DMS79 treated with DMSO at 0.1 percent for 48 hours (cell line): ENCODE measurements at regions not wholly inside any gene's neighbourhood (a gene's known extent, or its start where the extent isn't known, plus 50 kb on each side); places are given as distances from the start of the nearest gene placed in this dataset.

Experiments used
- DNase-seq: peaks from one replicate; lab custom pipeline; 2025; lab: John Stamatoyannopoulos, UW

DNA sequence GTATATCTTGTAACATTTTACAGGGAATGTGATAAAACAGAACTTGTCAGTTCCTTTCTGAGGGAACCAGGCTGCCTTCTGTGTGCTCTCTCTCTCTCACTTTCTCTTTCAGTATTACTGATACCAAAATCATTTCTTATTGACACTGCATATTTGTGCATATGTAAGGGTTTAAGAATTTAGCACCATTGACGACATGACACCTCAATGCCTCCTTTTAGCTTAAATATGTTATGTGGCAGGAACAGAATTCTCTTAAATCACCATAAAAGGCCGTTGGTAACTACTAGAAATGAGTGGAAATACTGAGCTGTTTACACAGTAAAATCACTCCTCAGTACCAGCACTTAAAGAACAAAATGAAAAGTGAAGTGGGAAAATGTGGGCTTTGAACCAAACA is 457.7 kb upstream of the SYT1 start:
- DNase-seq, result peak; percentile 48

DNA sequence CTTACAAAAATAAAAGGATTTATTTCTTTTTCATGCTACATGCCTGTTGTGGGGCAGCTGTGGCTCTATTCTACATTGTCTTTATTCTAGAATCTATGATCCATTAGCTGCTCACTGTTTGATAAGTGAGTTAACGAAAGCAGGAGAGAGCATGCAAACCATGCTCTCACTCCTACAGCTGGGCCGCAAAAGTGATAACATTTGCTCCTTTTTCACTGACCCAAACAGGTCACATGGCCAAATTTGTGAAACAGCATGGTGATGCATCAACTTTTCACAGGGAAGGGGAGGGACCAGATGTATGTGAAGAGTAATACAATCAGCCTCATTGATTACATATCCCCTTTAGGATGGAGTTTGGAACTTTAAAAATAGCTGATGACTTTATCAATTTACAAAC is 456.9 kb upstream of the SYT1 start:
- DNase-seq, result no peak

DNA sequence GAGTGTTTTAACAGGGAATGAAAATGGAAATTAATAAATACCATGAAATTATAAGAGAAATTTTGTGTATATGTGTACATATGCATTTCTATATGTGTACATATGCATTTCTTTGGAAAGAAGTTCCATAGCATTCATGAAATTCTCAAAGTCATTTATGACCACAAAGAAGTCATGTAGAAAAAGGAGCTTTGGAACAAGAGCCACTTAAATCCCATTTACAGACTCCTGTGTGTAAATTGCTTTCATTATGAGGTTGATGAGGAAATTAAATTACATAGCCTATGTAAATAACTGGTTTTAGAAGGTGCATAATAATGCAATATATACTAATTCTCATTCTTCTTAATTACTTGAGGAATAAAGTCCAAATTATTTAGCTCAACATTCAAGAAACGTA is 450.5 kb upstream of the SYT1 start:
- no peak for DNase-seq

DNA sequence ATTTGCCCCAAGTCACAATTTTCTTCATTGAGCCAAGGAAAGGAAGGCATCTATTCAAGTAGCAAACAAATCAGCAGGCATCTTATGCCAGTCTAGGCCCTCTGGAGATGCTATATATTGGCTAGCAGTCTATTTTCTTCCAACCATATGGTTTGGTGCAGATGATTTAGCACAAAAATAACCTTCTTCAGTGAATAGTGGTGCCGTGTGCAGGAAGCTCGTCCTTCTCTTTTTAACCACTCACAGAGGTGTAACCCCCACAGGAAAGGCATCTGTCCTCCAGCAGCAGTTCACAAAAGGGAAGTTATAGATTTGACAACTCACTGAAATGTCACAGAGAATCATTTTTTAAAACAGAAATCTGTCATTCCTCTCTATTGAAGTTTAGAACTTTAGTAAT is 445.7 kb upstream of the SYT1 start:
- no peak for DNase-seq

DNA sequence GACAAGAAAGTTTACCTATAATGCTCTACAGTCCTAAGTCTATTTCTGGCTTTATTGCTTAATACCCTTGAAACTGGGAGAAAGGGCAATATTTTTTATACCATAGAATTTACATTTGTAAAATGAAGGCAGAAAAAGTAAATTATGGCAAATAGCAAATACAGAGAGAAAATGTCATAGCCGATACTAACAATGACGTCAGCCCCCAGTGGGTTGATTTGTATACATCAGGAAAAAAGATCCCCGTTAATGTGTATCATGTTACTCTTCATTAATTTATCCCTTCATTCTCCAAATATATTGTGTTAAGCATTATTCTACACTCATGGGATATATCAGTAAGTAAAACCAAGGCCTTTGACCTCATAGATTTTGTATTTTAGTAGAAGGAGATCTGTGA is 445.1 kb upstream of the SYT1 start:
- no peak for DNase-seq

DNA sequence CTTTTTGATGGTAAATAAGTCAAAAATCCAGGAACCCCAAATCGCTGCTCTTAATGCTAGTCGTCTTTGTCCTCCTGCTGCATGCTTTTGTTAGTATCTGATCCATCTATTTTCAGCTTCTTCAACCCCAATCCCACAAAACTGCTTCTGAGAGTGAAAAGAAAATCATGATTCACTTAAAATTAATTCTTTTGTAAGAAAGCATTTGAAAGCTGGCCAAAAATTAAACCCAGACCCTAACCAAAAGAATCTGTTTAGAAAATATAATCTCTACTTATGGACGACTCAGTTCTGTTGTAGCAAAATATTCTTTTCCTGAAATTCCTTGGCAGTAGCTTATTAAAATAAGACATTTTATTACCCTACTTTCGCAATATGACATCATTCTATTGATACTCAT is 443.6 kb upstream of the SYT1 start:
- DNase-seq, result no peak

DNA sequence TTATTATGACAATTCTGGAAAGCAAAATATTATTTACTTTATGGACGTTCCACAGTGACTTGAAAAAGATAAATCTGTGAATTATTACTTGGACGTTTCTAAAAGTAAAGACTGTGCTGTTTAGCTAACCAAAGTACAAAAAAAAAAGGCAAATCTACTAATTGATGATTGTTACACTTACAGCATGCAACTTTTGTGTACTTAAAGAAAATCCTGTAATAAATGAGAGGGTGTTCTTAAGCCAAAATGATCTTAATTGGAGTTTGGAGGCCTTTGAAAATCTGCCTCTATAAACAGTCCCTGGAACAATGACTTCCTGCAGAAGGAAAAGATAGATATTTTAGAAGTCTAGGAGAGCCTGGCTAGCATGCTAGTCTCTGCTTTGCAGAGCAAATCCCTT is 434.0 kb upstream of the SYT1 start:
- DNase-seq, result no peak

DNA sequence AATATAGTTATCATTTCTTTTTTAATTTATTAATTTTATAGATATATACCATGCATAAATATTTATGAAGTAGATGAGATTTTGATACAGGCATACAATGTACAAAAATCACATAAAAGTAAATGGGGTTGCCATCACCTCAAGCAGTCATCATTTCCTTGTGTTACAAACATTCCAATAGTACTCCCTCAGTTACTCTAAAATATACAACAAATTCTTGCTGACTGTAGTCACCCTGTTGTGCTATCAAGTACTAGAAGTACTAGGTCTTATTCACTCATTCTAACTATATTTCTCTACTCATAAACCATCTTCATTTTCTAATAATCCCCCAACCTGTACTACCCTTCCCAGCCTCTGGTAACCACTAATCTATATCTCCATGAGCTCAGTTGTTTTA is 432.6 kb upstream of the SYT1 start:
- no peak for DNase-seq

DNA sequence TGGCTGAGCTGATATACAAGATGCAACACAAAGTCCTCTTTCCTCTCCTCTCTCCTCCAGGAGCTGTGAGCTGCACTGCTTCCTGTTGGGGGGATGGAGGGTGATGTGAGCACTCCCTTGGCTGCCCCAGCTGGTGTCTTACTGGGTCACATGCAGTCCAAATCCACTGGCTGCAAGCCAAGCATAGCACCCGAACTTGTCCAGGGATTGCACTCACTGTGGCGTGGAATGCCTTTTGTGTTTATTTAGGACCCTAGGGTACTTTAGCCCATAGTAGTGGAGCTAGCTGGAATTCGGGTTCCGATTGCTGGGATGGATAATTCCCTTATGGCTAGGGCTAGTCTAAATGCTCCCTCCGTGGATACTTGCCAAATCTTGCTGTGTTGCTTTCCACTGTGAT is 424.9 kb upstream of the SYT1 start:
- no peak for DNase-seq

DNA sequence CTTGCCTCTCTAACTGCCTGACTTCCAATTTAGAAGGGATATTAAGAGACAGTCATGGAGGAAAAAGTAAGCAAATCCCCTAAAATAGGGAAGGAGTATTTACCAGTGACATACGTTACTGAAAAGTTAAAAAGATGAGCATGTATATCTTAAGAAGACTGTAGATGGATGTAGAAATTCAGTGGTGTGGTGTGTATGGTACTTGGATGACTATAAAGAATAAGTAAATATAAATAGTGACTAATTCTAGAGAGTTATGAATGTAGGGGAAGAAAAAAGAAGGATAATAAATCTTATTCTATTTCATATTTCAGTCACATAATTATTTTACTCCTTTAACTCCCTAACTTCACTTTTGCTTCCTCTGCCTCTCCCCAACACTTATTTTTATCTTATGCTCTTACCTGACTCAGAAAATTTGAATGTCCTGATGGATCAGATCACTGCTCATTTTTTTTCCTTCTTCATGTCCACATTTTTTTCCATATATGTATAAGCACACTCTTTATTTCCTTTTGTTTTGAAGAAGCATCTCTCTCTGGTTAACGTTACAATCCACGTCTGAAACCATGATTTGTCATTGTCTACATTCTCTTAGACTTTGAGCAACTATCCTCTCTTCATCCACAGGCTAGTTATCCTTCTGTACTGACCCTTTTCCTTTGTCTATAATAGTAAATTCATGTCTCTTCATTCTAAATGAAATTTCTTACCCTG is 422.7 kb upstream of the SYT1 start:
- DNase-seq, result no peak

DNA sequence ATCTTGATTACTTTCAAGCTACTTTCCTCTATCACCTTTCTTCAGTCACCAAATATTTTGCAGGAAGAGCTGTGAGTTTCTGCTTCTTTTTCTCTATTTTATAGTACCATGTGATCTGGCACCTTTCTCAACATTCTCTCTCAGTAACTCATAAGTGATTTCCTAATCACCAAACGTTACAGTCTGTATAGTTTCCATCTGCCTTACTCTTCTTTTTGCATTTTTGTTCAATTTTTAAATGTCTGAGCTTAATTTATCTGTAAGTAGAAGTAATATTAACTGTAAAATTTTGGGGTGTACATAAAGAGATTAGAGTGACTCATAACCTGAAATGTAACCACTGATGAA is 422.1 kb upstream of the SYT1 start:
- no peak for DNase-seq

DNA sequence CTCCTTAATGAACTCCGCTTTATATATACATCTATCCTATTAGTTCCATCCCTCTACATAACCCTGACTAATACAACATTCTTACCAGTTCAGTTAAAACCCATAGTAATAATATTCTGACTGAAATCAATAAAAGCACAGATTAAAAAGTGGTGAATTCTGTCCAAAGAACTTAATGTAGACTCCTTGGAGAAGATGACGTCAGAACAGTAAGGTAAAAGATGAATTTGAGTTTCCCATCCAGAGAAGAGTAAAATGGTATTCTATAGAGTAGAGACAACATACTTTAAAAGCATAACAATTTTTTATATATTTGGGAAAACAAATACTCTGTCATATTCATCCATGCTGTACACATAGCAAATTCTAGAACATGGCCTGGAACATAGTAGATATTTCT is 418.0 kb upstream of the SYT1 start:
- no peak for DNase-seq

DNA sequence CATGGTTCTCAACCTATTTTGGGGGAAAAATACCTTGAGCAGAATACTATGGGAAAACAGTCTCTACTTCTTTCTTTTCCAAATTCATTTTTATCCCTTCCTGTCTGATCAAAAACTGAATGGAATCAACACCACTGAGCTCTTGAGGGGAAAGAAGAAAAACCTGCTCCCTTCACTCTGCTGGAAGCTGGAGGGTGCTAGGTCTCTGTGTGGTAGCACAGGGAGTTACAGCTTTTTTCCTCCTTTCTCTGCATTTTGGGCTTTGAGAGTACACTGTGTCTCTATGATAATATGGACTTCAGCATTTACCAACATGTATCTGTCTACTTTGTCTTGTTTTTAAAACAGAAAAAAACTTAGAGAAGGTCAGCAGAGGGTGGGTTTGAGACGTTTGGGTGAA is 417.2 kb upstream of the SYT1 start:
- no peak for DNase-seq

DNA sequence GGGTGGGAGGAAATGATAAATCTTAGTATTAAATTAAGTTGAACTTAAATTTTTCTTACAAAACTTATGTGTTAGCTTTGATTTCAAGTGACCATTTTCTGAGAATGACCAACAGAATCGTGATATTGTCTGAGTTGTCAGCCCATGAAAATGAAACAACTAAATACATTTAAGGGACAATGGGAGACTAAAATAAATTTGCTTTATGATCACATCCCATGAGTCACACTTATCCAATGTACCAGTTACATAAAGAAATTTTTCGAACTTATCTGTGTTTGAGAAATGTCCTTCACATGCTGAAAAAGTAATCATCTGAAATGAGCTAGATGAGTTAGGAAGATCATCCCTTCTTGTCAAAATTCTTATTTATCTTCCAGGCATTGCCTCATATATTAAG is 415.9 kb upstream of the SYT1 start:
- no peak for DNase-seq

DNA sequence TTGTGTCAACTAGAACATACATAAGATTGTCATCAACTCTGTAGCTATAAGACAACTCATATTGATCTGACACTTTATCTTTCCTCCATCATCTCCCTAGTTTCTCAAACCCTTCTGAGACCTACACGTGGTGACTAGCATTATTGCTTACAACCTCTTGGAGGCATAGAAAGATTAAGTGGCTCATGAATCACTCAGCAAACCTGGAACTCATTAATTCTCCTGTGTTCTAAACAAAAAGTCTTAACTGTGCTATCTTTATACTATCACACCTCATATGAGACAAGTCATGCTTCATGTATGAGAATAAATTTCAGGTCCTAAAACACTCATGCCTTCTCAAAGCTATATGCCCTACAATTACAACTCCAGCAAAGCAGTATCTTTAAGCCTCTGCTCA is 408.6 kb upstream of the SYT1 start:
- DNase-seq, result no peak

DNA sequence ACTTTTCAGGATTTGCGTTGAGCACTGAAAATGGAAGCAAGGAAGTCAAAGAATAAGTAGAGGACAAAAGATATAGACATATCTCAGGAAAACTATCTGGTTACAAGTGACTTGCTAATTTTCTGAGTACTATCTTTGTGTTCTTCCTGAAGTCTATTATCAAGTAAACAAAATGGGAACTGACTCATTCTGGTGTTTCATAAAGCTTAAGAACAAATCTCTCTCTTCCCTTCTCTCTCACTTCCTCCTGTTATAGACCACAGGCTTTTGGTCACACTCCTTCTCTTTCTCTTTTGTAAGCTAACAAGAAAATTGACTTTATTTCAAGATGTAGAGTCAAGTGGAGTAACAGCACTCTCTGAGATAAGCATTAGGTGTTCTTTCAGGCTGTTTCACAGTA is 406.6 kb upstream of the SYT1 start:
- DNase-seq, result no peak

DNA sequence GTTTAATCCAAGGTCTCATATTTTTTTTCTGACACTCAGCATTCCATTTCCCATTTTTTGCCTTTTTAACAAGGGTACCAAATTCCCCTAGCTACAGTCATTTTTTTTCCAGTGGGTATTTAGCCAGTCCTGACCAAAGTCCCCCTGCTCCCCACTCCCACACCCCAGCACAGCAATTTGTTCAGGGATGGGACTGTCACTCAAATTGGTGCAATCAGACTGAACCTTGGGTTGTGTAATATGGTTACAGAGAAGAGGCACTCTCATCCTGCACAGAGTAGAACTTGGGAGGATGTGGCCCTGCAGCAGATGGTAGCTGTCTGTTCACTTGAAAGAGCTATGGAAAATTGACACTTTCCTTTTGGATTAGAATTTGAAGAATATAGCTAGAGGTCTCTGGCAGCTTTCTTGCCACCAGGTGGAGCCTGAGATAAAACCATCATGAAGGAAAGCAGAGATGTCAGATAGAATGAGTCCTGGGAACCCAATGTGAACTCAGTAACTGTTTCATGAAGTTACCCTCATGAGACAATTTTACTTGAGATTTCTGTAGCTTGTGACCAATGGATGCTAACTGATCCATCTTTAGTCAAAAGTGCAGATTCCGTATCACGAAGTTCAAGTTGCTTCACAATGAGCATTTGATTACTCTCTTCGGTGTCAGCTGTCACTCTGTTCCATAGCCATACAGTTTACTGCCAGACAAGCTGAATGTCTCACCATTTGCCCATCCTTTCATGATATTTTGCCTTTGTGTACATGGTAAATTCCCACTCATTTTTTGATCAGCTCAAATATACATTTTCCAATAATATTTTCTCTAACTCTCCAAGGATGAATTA is 394.0 kb upstream of the SYT1 start:
- no peak for DNase-seq

DNA sequence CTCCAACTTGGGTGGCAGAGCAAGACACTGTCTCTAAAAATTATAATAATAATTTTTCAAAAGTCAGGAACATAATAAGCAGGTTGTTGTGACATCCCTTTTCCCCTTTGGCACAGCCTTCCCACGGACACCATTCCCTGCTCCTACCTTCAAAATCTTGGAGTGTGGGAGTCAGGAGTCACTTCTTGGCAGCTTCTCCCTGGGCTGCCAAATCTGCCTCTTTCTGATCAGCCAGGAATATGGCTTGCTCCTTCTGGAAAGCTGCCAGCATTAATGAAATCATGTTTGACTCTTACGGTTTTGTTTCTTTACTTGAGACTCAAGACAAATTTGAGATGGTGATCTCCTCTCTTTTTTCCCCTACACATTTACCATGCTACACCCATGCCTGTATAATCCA is 391.4 kb upstream of the SYT1 start:
- DNase-seq, result peak; percentile 11

DNA sequence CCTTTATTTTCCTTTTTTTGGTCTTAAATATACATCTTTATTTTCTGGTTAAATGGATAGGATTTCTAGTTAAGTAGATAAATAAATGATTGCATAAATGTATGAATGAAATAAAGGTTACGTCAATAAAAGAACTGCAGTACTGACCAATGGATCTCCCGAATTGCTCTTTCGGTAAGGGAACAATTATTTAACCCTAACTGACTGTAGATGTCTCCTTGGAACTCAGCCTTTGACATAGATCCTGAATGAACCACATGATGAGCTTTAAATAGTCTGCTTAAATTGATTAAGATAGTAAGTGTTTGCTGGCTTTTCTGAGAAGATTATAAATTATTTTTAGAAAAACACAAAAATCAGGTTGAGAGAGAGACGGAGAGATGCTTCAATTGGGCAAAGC is 391.0 kb upstream of the SYT1 start:
- DNase-seq, result no peak

DNA sequence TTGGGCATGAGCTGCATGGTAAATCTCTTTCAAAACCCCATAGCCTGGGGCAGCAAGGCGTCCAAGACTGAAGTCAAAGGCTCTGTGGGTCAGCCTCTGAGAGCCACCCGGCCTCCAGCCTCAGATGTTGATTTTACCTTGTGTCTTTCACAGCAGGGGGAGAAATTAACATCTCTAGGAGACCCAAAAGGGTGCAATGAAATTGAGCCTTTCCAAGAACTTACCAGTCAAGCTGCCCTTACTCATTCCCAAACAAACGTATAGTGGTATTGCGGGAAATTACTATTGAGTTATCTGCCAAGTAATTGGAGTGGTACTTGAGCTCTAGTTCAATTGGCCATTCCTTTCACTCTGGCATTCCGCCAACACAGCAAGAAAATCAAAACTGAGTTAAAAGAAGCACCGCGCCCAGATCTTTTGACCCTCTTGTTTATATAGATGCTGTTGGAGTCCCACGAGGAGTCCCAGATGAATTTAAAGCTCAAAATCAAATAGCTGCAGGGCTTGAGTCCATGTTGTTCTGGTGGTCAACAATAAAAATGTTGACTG is 380.7 kb upstream of the SYT1 start:
- peak; percentile 96 for DNase-seq

DNA sequence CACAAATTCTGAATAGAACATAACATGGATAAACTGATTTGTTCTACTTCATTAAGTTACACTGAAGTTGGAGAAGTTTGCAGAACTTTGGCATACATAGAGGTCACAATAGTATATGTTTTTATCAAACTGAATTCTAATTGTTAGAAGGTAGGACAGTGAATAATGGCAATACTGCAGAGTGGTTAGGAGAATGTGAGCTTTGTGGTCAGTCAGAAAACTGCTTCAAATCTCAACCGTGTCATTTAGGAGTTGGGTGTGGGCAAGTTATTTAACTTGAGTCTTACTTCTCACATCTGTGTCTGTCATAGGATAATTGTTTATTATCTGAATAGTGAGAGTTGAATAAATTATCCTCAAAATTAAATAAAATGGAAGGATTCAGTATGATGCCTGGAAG is 374.6 kb upstream of the SYT1 start:
- DNase-seq, result no peak

DNA sequence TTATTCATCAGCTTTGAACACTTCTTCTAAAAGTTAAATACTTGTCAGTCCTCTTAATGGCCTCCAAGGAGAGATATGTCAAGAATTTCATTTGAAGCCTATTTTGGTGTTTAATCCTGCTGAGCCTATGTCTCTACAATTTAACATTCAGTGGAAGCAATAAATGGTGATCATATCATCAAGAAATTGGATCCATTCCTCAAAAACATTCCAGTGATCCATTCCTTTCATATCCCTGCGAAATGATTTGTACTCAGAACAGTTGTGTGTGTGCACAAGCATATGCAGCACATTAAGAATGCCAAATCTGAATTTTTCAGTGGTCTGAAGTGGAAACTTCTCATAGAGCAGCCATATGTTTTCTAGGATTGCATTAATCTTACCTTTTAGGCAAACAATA is 373.7 kb upstream of the SYT1 start:
- no peak for DNase-seq

DNA sequence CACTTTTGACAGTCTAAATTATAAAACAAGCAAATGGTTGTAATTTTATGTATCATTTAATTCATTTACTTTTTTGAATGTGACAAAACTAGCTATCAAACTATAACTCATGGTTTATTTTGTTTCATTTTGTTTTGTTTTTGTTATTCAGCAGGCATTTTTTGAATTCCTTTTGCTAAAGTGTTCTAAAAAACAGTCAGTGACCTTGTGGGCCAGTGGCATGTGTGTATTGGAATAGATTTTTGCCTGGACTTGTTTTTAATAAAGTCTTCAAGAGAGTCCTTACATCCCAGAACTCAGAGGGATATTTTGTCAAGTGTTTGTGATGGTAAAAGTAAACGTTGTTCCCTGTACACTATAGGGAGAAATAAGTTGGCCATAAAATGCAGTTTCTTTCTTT is 369.7 kb upstream of the SYT1 start:
- no peak for DNase-seq

DNA sequence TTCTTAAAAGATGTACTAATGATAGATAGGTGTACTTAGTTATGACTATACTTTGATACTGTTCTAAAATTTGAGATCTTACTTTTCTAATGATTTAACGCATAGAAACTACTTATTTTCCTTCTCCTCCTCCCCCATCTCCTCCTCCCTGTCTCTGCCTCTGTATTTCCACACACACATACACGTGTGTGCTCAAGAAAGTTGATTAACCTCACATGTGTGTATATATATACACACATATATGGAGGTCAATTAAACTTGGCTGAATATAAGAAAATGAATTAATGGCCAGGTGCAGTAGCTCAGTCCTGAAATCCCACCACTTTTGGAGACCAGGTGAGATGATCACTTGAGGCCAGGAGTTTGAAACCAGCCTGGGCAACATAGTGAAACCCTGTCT is 362.7 kb upstream of the SYT1 start:
- DNase-seq, result no peak
